ENCODE measurements at regions not wholly inside any gene's neighbourhood (a gene's known extent, or its start where the extent isn't known, plus 50 kb on each side); places are given as distances from the start of the nearest gene placed in this dataset.
"Not testable (repeated sequence)": the region's sequence is repeated elsewhere in the genome, so short reads cannot be mapped to it uniquely, and the experiment has no call there.

DNA sequence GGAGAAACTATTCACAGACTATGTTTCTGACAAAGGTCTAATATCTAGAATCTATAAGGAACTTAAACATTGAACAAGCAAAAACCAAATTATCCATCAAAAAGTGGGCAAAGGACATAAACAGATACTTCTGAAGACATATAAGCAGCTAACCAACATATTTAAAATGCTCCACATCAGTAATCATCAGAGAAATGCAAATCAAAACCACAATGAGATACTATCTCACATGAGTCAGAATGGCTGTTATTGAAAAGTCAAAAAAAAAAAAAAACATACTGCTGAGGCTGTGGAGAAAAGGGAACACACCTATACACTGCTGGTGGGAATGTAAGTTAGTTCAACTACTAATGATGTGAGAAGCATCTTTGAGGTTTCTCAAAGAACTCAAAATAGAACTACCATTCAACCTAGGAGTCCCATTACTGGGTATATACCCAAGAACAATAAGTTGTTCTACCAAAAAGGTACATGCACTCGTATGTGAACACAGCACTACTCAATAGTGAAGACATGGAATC is 220.4 kb upstream of the TFPI start:
- WGBS (ENCODE audit: insufficient coverage, insufficient read length): no CpG with 5 or more reads among the region's 1 CpG
- Histone ChIP-seq H3K27ac (ENCODE audit: low read length) (no peak overlapping the region), H3K36me3 (ENCODE audit: control insufficient read depth, insufficient read depth, low read length) (no peaks in the 10 kb centered on the region), H3K4me1 (ENCODE audit: control insufficient read depth, insufficient read depth, low read length) (no peaks in the 10 kb centered on the region; the same call in 1 of the 2 replicates), H3K27me3 (ENCODE audit: control insufficient read depth, insufficient read depth, low read length) (no peaks in the 10 kb centered on the region), H3K9me3 (ENCODE audit: control insufficient read depth, insufficient read depth, low read length) (no peaks in the 10 kb centered on the region), H3K4me3 (ENCODE audit: low read length) (no peak overlapping the region)
- no peak for DNase-seq (ENCODE audit: low read depth, low spot score)

- no peak for DNase-seq (ENCODE audit: low read depth, low spot score)
- no CpG with 5 or more reads among the region's 2 CpGs for WGBS (ENCODE audit: insufficient coverage, insufficient read length)
- H3K4me3 ChIP-seq (ENCODE audit: low read length): no peak overlapping the region
- no peaks in the 10 kb centered on the region for H3K36me3 ChIP-seq (ENCODE audit: control insufficient read depth, insufficient read depth, low read length)
- no peak overlapping the region for H3K27ac ChIP-seq (ENCODE audit: low read length)
- H3K27me3 ChIP-seq (ENCODE audit: control insufficient read depth, insufficient read depth, low read length): no peaks in the 10 kb centered on the region
- H3K9me3 ChIP-seq (ENCODE audit: control insufficient read depth, insufficient read depth, low read length): no peaks in the 10 kb centered on the region
- no peaks in the 10 kb centered on the region; the same call in 1 of the 2 replicates for H3K4me1 ChIP-seq (ENCODE audit: control insufficient read depth, insufficient read depth, low read length)
Observed at GRCh38 chr2:187775196-187775595, 221.0 kb upstream of the TFPI start.

GRCh38 chr2:187775651-187776050 is 221.4 kb upstream of the TFPI start:
- DNase-seq (ENCODE audit: low read depth, low spot score): no peak
- Histone ChIP-seq H3K9me3 (ENCODE audit: control insufficient read depth, insufficient read depth, low read length) (no peaks in the 10 kb centered on the region), H3K4me1 (ENCODE audit: control insufficient read depth, insufficient read depth, low read length) (no peaks in the 10 kb centered on the region; the same call in 1 of the 2 replicates), H3K4me3 (ENCODE audit: low read length) (no peak overlapping the region), H3K27me3 (ENCODE audit: control insufficient read depth, insufficient read depth, low read length) (no peaks in the 10 kb centered on the region), H3K27ac (ENCODE audit: low read length) (no peak overlapping the region), H3K36me3 (ENCODE audit: control insufficient read depth, insufficient read depth, low read length) (no peaks in the 10 kb centered on the region)
- whole genome bisulfite sequencing (ENCODE audit: insufficient coverage, insufficient read length): no CpG with 5 or more reads among the region's 1 CpG

- Histone ChIP-seq H3K9me3 (ENCODE audit: control insufficient read depth, insufficient read depth, low read length) (no peaks in the 10 kb centered on the region), H3K36me3 (ENCODE audit: control insufficient read depth, insufficient read depth, low read length) (no peaks in the 10 kb centered on the region), H3K4me3 (ENCODE audit: low read length) (no peak overlapping the region), H3K27ac (ENCODE audit: low read length) (no peak overlapping the region), H3K4me1 (ENCODE audit: control insufficient read depth, insufficient read depth, low read length) (no peaks in the 10 kb centered on the region), H3K27me3 (ENCODE audit: control insufficient read depth, insufficient read depth, low read length) (no peaks in the 10 kb centered on the region)
- no peak for DNase-seq (ENCODE audit: low read depth, low spot score)
Observed at GRCh38 chr2:187782301-187782700, 228.1 kb upstream of the TFPI start.

DNA sequence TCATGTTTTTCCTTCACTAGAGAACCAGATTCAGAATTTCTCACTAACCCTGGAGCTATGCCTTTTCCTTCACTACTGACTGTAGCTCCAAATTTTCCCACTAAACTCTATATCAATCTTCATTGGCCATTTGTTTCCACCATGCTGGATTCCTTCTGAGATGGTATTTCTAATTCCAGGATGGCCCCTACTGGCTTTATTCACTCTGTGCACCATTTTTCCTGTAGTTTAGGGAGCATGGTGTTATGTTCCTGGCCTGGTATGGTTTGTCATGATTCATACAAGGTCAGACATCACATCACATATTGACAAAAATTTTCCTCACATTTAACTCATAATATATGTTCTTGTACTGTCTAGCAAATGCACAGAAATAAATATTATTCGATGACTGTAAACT is 229.2 kb upstream of the TFPI start:
- Histone ChIP-seq H3K4me3 (ENCODE audit: low read length) (no peak overlapping the region), H3K9me3 (ENCODE audit: control insufficient read depth, insufficient read depth, low read length) (no peaks in the 10 kb centered on the region), H3K27me3 (ENCODE audit: control insufficient read depth, insufficient read depth, low read length) (no peaks in the 10 kb centered on the region), H3K27ac (ENCODE audit: low read length) (no peak overlapping the region), H3K36me3 (ENCODE audit: control insufficient read depth, insufficient read depth, low read length) (no peaks in the 10 kb centered on the region), H3K4me1 (ENCODE audit: control insufficient read depth, insufficient read depth, low read length) (no peaks in the 10 kb centered on the region)
- DNase-seq (ENCODE audit: low read depth, low spot score): no peak
- no CpG with 5 or more reads among the region's 1 CpG for WGBS (ENCODE audit: insufficient coverage, insufficient read length)

DNA sequence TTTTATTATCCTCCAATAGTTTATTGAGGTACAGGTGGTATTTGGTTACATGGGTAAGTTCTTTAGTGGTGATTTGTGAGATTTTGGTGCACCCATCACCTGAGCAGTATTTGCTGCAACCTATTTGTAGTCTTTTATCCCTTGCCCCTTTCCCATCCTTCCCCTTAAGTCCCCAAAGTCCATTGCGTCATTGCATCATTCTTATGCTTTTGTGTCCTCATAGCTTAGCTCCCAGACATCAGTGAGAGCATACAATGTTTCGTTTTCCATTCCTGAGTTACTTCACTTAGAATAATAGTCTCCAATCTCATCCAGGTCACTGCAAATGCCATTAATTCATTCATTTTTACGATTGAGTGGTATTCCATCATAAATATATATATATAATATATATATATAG is 229.9 kb upstream of the TFPI start:
- H3K36me3 ChIP-seq (ENCODE audit: control insufficient read depth, insufficient read depth, low read length); H3K27ac ChIP-seq (ENCODE audit: low read length); DNase-seq (ENCODE audit: low read depth, low spot score); H3K27me3 ChIP-seq (ENCODE audit: control insufficient read depth, insufficient read depth, low read length); H3K4me1 ChIP-seq (ENCODE audit: control insufficient read depth, insufficient read depth, low read length); H3K9me3 ChIP-seq (ENCODE audit: control insufficient read depth, insufficient read depth, low read length); H3K4me3 ChIP-seq (ENCODE audit: low read length): not testable (repeated sequence)
- whole genome bisulfite sequencing (ENCODE audit: insufficient coverage, insufficient read length): no CpG with 5 or more reads among the region's 3 CpGs

DNA sequence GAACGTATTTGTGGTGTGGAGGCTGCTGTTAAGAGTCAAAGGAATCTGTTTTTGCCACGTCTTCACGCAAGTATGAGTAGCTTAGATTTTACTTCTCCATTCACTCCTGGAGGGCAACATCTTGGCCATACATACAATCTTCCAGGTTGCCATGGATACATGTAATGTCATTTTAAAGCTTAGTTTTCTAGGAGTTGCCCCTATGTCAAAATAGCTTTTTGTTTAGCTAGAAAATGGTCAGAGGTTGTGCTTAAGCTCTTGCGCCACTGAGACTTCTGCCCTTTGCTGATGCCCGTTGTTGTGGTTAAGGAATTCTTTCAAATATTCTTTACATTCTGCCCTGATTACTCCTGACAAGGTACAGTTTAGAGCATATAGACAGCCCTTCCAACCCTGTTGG is 245.4 kb upstream of the TFPI start:
- no peak for DNase-seq (ENCODE audit: low read depth, low spot score)
- no peaks in the 10 kb centered on the region for H3K9me3 ChIP-seq (ENCODE audit: control insufficient read depth, insufficient read depth, low read length)
- no peaks in the 10 kb centered on the region for H3K27me3 ChIP-seq (ENCODE audit: control insufficient read depth, insufficient read depth, low read length)
- no CpG with 5 or more reads among the region's 5 CpGs for WGBS (ENCODE audit: insufficient coverage, insufficient read length)
- no peak overlapping the region for H3K27ac ChIP-seq (ENCODE audit: low read length)
- H3K4me1 ChIP-seq (ENCODE audit: control insufficient read depth, insufficient read depth, low read length): no peaks in the 10 kb centered on the region
- H3K36me3 ChIP-seq (ENCODE audit: control insufficient read depth, insufficient read depth, low read length): no peaks in the 10 kb centered on the region
- no peak overlapping the region for H3K4me3 ChIP-seq (ENCODE audit: low read length)

DNA sequence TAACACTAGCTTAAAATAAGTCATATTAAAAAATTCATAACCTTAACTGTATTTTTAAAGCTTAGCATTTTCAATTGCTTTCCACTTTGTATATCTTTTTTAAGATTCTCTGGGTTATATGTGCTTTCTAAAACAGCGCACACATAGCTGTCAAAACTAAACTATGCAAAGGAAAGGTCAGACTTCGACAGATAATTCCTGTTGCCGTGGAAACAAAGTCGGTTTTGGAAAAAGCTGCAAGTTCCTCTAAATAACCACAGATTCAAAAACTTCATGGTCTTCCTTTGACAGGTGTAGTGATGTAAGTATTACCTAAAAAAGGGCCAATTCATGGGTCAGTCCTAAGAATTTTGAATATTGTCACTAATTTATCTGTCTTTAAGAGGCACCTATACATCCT is 249.6 kb upstream of the TFPI start:
- no peaks in the 10 kb centered on the region for H3K4me1 ChIP-seq (ENCODE audit: control insufficient read depth, insufficient read depth, low read length)
- no peak overlapping the region for H3K27ac ChIP-seq (ENCODE audit: low read length)
- no peak for DNase-seq (ENCODE audit: low read depth, low spot score)
- no peaks in the 10 kb centered on the region for H3K9me3 ChIP-seq (ENCODE audit: control insufficient read depth, insufficient read depth, low read length)
- H3K27me3 ChIP-seq (ENCODE audit: control insufficient read depth, insufficient read depth, low read length): no peaks in the 10 kb centered on the region
- H3K36me3 ChIP-seq (ENCODE audit: control insufficient read depth, insufficient read depth, low read length): no peaks in the 10 kb centered on the region
- no CpG with 5 or more reads among the region's 4 CpGs for WGBS (ENCODE audit: insufficient coverage, insufficient read length)
- no peak overlapping the region for H3K4me3 ChIP-seq (ENCODE audit: low read length)

DNA sequence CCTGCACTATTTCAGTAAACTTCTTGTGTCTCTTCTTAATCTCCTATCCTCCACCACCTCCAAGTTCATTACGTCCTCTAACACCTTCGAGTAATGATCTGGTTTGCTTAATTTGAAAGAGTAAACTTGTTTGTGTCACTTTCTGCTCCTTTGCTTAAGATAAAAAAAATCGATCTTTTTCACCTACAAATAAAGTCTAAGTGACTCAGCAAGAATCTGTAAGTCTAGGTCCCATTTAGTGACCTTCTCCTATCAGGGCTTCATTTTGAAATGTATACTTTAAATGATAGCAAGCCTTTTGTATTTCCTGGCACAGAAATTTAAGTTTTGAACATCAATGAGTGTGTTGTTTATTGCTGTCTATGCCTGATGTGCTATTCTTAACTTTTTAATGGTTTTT is 260.9 kb upstream of the TFPI start:
- Histone ChIP-seq H3K4me3 (ENCODE audit: low read length) (no peak overlapping the region), H3K36me3 (ENCODE audit: control insufficient read depth, insufficient read depth, low read length) (no peaks in the 10 kb centered on the region; the same call in 1 of the 2 replicates), H3K27me3 (ENCODE audit: control insufficient read depth, insufficient read depth, low read length) (no peaks in the 10 kb centered on the region), H3K4me1 (ENCODE audit: control insufficient read depth, insufficient read depth, low read length) (no peaks in the 10 kb centered on the region), H3K9me3 (ENCODE audit: control insufficient read depth, insufficient read depth, low read length) (peaks cover 3% of the 10 kb centered on the region), H3K27ac (ENCODE audit: low read length) (no peak overlapping the region)
- no CpG with 5 or more reads among the region's 3 CpGs for WGBS (ENCODE audit: insufficient coverage, insufficient read length)
- no peak for DNase-seq (ENCODE audit: low read depth, low spot score)

- no peak for DNase-seq (ENCODE audit: low read depth, low spot score)
- no CpG with 5 or more reads among the region's 1 CpG for WGBS (ENCODE audit: insufficient coverage, insufficient read length)
- Histone ChIP-seq H3K4me1 (ENCODE audit: control insufficient read depth, insufficient read depth, low read length) (no peaks in the 10 kb centered on the region), H3K36me3 (ENCODE audit: control insufficient read depth, insufficient read depth, low read length) (no peaks in the 10 kb centered on the region; the same call in 1 of the 2 replicates), H3K9me3 (ENCODE audit: control insufficient read depth, insufficient read depth, low read length) (peaks cover 3% of the 10 kb centered on the region), H3K27me3 (ENCODE audit: control insufficient read depth, insufficient read depth, low read length) (no peaks in the 10 kb centered on the region), H3K4me3 (ENCODE audit: low read length) (no peak overlapping the region), H3K27ac (ENCODE audit: low read length) (no peak overlapping the region)
Observed at GRCh38 chr2:187819624-187820023, 265.4 kb upstream of the TFPI start.

- H3K36me3 ChIP-seq (ENCODE audit: control insufficient read depth, insufficient read depth, low read length): no peaks in the 10 kb centered on the region
- no peak overlapping the region for H3K4me3 ChIP-seq (ENCODE audit: low read length)
- no peak overlapping the region for H3K27ac ChIP-seq (ENCODE audit: low read length)
- no peaks in the 10 kb centered on the region for H3K9me3 ChIP-seq (ENCODE audit: control insufficient read depth, insufficient read depth, low read length)
- H3K4me1 ChIP-seq (ENCODE audit: control insufficient read depth, insufficient read depth, low read length): no peaks in the 10 kb centered on the region
- no CpG with 5 or more reads among the region's 12 CpGs for WGBS (ENCODE audit: insufficient coverage, insufficient read length)
- DNase-seq (ENCODE audit: low read depth, low spot score): no peak
- H3K27me3 ChIP-seq (ENCODE audit: control insufficient read depth, insufficient read depth, low read length): no peaks in the 10 kb centered on the region
Observed at GRCh38 chr2:187825108-187825507, 270.9 kb upstream of the TFPI start.
